ENCODE measurements at regions not wholly inside any gene's neighbourhood (a gene's known extent, or its start where the extent isn't known, plus 50 kb on each side); places are given as distances from the start of the nearest gene placed in this dataset.

DNA sequence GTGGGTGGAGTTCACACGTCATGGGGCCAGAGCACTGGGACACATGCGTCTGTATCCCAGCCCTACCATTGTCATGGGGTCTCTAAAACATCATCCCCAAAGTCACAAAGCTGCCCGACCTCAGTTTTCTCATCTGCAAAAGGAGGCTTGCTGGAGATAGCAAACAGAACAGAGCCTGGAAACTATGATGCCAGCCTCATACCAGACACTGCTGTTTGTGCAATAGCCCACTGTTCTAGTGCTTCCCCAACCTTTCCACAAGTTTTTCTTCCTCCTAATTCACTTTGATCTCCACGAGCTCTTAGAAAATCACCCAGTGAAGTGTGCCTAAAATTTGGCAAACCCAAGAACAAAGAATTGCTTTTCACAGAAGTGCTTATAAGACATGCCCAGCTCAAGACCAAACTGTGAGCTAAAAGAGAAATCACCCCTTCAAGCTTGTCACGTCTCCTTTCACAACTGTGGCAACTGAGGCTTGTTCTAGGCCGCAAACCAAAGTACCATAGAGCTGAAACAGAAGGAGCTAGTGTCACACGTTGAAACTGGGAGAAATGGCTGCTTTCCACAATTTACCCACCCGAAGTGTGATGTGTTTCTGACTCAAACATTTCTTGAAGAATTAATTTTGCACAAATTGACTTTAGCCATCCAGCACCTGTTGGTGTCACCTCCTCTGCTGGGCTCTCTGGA, 162.7 kb upstream of the ID2 start:
- TF ChIP-seq, protein P1, sequence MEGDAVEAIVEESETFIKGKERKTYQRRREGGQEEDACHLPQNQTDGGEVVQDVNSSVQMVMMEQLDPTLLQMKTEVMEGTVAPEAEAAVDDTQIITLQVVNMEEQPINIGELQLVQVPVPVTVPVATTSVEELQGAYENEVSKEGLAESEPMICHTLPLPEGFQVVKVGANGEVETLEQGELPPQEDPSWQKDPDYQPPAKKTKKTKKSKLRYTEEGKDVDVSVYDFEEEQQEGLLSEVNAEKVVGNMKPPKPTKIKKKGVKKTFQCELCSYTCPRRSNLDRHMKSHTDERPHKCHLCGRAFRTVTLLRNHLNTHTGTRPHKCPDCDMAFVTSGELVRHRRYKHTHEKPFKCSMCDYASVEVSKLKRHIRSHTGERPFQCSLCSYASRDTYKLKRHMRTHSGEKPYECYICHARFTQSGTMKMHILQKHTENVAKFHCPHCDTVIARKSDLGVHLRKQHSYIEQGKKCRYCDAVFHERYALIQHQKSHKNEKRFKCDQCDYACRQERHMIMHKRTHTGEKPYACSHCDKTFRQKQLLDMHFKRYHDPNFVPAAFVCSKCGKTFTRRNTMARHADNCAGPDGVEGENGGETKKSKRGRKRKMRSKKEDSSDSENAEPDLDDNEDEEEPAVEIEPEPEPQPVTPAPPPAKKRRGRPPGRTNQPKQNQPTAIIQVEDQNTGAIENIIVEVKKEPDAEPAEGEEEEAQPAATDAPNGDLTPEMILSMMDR (IDR thresholded peaks at IDR 0.05): no peak
- intact Hi-C loops (cut with micrococcal nuclease): no loop called here
- POLR2A ChIA-PET: no interaction called here
- Mint-ChIP-seq H3K27ac (no peak overlapping the region), H3K4me3 (no peak overlapping the region), H3K9me3 (peaks cover 6% of the 10 kb centered on the region), H3K36me3 (ENCODE audit: low read depth) (no peaks in the 10 kb centered on the region), H3K27me3 (peaks cover 18% of the 10 kb centered on the region), H3K4me1 (peaks cover 38% of the 10 kb centered on the region)
- DNase-seq (no peak), ATAC-seq (ENCODE audit: low read depth) (no peak)
- CTCF ChIA-PET: no interaction called here

DNA sequence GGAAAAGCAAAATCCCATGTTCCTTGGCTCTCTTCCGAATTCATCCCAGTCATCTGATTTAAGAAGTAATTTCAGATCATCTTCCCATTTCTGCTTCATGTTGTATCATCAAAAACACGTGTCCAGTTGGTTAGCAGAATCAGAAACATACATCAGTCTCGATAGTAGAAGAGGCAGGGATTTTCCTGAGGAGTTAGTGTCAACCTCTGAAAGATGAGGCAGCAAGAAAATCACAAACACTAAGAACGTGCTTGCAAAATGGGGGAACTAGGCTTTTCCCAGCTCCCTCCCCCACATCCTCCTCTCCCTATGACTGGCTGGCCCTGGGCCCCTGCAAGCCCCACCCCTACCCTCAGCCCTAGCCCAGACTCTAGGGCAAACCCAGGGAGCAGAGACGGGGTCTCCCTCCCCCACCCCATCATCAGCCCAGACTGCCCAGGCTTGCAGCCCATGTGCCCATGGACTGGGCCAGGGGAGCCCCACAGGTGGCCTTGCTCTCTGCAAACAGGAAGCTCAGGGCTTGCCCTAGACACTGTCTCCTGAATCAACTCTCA, 161.0 kb upstream of the ID2 start:
- Mint-ChIP-seq H3K27ac (no peak overlapping the region), H3K36me3 (ENCODE audit: low read depth) (no peaks in the 10 kb centered on the region), H3K27me3 (peaks cover 19% of the 10 kb centered on the region), H3K4me3 (no peak overlapping the region), H3K4me1 (peaks cover 35% of the 10 kb centered on the region), H3K9me3 (no peaks in the 10 kb centered on the region)
- intact Hi-C loops (cut with micrococcal nuclease): loop anchor here (5.0 kb wide), 1 partner anchor 64 kb away; no protein-coding TSS in a partner anchor
- DNase-seq (no peak), ATAC-seq (ENCODE audit: low read depth) (no peak)
- ChIA-PET POLR2A (no interaction called here), CTCF (no interaction called here)
- TF ChIP-seq, protein P1 (IDR thresholded peaks at IDR 0.05): no peak

DNA sequence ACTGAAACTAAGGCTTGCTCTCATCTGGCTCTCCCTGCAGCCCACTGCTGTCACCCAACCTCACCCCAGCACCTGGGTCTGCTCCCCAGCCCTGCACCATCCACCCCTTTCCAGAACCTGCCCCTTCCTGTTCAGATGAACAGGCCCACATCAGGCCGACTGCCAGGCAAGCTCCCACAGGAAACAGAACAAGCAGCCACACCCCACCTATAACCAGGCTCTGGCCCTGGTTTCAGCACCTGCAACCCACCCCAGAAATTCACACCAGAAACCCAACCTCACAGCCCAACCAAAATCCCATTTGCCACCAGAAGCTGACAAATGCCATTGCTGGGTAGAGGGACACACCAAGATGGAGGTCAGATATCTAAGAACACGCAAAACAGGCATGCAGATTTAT, 159.2 kb upstream of the ID2 start:
- DNase-seq: no peak

DNA sequence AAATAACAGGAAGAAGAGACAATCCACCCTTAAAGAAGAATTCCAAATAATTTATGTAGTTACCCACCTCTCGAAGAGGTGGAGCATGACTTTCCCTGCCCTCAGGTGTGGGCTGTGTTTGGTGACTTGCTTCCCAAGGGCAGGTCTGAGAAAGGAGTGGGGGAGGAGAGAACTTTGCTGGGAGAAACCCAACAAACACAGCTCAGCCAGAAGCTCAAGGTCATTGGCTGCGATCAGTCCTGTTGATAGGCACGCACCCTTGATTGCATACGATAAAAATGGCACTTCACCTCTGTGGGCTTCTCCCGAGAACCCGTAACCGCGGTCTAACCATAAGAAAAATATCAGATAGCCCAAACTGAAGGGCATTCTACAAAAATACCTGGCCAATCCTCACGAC, 157.5 kb upstream of the ID2 start:
- H3K27me3 Mint-ChIP-seq: peaks cover 25% of the 10 kb centered on the region
- TF ChIP-seq, protein P1 (IDR thresholded peaks at IDR 0.05): no peak
- CTCF ChIA-PET: interaction anchor here (1.4 to 2.1 kb wide), 2 partner anchors 21 to 158 kb away, joined by 4 to 7 read pairs; partner anchors contain the start of gene ID2
- no peaks in the 10 kb centered on the region for H3K36me3 Mint-ChIP-seq (ENCODE audit: low read depth)
- POLR2A ChIA-PET: no interaction called here
- no peak overlapping the region for H3K27ac Mint-ChIP-seq
- no peak overlapping the region for H3K4me3 Mint-ChIP-seq
- DNase-seq (no peak), ATAC-seq (ENCODE audit: low read depth) (no peak)
- intact Hi-C loops (cut with micrococcal nuclease): loop anchor here (5.0 kb wide), 1 partner anchor 67 kb away; no protein-coding TSS in a partner anchor
- peaks cover 43% of the 10 kb centered on the region for H3K4me1 Mint-ChIP-seq
- no peaks in the 10 kb centered on the region for H3K9me3 Mint-ChIP-seq

More for the DNA sequence above, 159.2 kb upstream of the ID2 start:
- Mint-ChIP-seq H3K27me3 (peaks cover 25% of the 10 kb centered on the region), H3K36me3 (ENCODE audit: low read depth) (no peaks in the 10 kb centered on the region), H3K9me3 (no peaks in the 10 kb centered on the region), H3K27ac (peak overlapping the region; percentile 14), H3K4me1 (peaks cover 43% of the 10 kb centered on the region), H3K4me3 (no peak overlapping the region)
- intact Hi-C loops (cut with micrococcal nuclease): loop anchor here (5.0 kb wide), 1 partner anchor 65 kb away; no protein-coding TSS in a partner anchor
- ChIA-PET CTCF (no interaction called here), POLR2A (no interaction called here)
- no peak for ATAC-seq (ENCODE audit: low read depth)
- TF ChIP-seq, protein P1 (IDR thresholded peaks at IDR 0.05): no peak

DNA sequence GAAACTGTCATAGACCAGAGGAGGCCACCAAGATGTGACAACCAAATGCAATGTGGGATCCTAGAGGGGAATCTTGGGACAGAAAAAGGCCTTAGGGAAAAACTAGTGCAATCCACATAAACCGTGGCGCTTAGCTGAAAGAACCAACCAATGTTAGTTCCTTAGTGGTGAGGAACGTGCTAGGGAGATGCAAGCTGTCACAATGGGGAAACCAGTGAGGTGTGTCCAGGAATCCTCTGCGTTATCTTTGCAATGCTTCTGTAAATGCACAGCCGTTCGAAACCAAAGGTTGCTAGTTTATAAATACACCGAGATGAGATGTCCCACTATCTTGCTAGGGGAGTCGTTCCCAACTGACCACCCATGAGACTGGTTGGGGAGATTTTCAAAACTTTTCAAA, 157.0 kb upstream of the ID2 start:
- Mint-ChIP-seq H3K36me3 (ENCODE audit: low read depth) (no peaks in the 10 kb centered on the region), H3K27ac (no peak overlapping the region), H3K27me3 (peaks cover 28% of the 10 kb centered on the region), H3K4me3 (no peak overlapping the region), H3K4me1 (peaks cover 43% of the 10 kb centered on the region), H3K9me3 (no peaks in the 10 kb centered on the region)
- no peak for ATAC-seq (ENCODE audit: low read depth)
- POLR2A ChIA-PET: interaction anchor here (1.5 to 1.6 kb wide), 2 partner anchors 19 to 47 kb away, joined by 4 to 7 read pairs; no protein-coding TSS in a partner anchor
- TF ChIP-seq, protein P1 (IDR thresholded peaks at IDR 0.05): no peak
- intact Hi-C loops (cut with micrococcal nuclease): loop anchor here (5.0 kb wide), 2 partner anchors 68 to 157 kb away; partner anchors contain the start of gene ID2
- no peak for DNase-seq
- CTCF ChIA-PET: interaction anchor here (1.4 to 2.1 kb wide), 2 partner anchors 20 to 157 kb away, joined by 4 to 7 read pairs; partner anchors contain the start of gene ID2

All from activated B cell treated with CpG ODN at 0.5 μM for 24 hours (primary cell).